IMR-90 (cell line): ENCODE measurements at regions not wholly inside any gene's neighbourhood (a gene's known extent, or its start where the extent isn't known, plus 50 kb on each side); places are given as distances from the start of the nearest gene placed in this dataset.

Source experiments
- ATAC-seq: fragments of 200-7000 bp; cut with Tn5 transposase; 2 replicates; pipeline ENCODE4 v1.9.1; 2020; ENCODE audit warnings: low read depth, mild to moderate bottlenecking, moderate library complexity
- BruUV-seq: library from RNA; stranded (reverse); fragments of 400-500 nt; replicated peaks from 2 replicates; lab custom pipeline; 2021; lab: Mats Ljungman, UMichigan
- CTCF ChIA-PET: fragments of 300-600 bp; formaldehyde crosslinking; extraction: SDS; loops from one replicate; lab custom pipeline; 2021; ENCODE audit warnings: antibody characterized with exemption; lab: Yijun Ruan, JAX
- POLR2A ChIA-PET: fragments of 300-600 bp; sonication (Branson Sonifier 250); formaldehyde crosslinking; loops from one replicate; lab custom pipeline; 2022; ENCODE audit warnings: antibody characterized with exemption; ENCODE audit not compliant: unreplicated experiment; lab: Charles Lee
- DNase-seq: peaks from one replicate; pipeline ENCODE4 v3.0.0; 2013
- H2AFZ ChIP-seq: replicated peaks from 2 replicates; pipeline ENCODE3; 2013; ENCODE audit warnings: low read length, mild to moderate bottlenecking; ENCODE audit not compliant: poor library complexity
- H2AK5ac ChIP-seq: 2 replicates; pipeline ENCODE4 v1.6.1; 2013; ENCODE audit warnings: low read depth, low read length, inconsistent platforms
- H2AK9ac ChIP-seq: replicated peaks from 2 replicates; pipeline ENCODE3; 2013; ENCODE audit warnings: mild to moderate bottlenecking, low read depth, low read length, moderate library complexity; ENCODE audit not compliant: poor library complexity
- H2BK120ac ChIP-seq: 2 replicates; pipeline ENCODE4 v1.6.1; 2013; ENCODE audit warnings: low read depth, low read length, inconsistent platforms
- H2BK15ac ChIP-seq: 3 replicates; pipeline ENCODE4 v1.6.1; 2013; ENCODE audit warnings: low read depth, low read length, inconsistent platforms
- H2BK20ac ChIP-seq: 2 replicates; pipeline ENCODE4 v1.6.1; 2013; ENCODE audit warnings: low read depth, mild to moderate bottlenecking, inconsistent platforms, low read length, moderate library complexity
- H2BK5ac ChIP-seq: 2 replicates; pipeline ENCODE4 v1.6.1; 2013; ENCODE audit warnings: mild to moderate bottlenecking, low read depth, low read length, inconsistent platforms; ENCODE audit not compliant: poor library complexity, severe bottlenecking
- H3K14ac ChIP-seq: replicated peaks from 2 replicates; pipeline ENCODE4 v1.6.1; 2013; ENCODE audit warnings: low read depth, low read length, inconsistent platforms
- H3K18ac ChIP-seq: 2 replicates; pipeline ENCODE4 v1.6.1; 2013; ENCODE audit warnings: low read depth, low read length, control low read depth
- H3K23ac ChIP-seq: 2 replicates; pipeline ENCODE4 v1.6.1; 2013; ENCODE audit warnings: low read depth, low read length, inconsistent platforms
- H3K27ac ChIP-seq: 2 replicates; pipeline ENCODE4 v1.5.1; 2013; ENCODE audit warnings: mild to moderate bottlenecking, control low read depth, low read length; ENCODE audit not compliant: insufficient read depth
- H3K27me3 ChIP-seq: 2 replicates; pipeline ENCODE4 v1.6.1; 2013; ENCODE audit warnings: low read length; ENCODE audit not compliant: control insufficient read depth, insufficient read depth
- H3K36me3 ChIP-seq: 2 replicates; pipeline ENCODE4 v1.6.1; 2013; ENCODE audit warnings: low read length, mixed read lengths; ENCODE audit not compliant: control insufficient read depth, insufficient read depth
- H3K4ac ChIP-seq: 2 replicates; pipeline ENCODE4 v1.6.1; 2013; ENCODE audit warnings: low read depth, low read length, inconsistent platforms
- H3K4me1 ChIP-seq: 2 replicates; pipeline ENCODE4 v1.6.1; 2013; ENCODE audit warnings: low read length, mixed read lengths; ENCODE audit not compliant: control insufficient read depth, insufficient read depth
- H3K4me2 ChIP-seq: 2 replicates; pipeline ENCODE4 v1.6.1; 2013; ENCODE audit warnings: low read depth, mild to moderate bottlenecking, control low read depth, low read length, moderate library complexity
- H3K4me3 ChIP-seq: 2 replicates; pipeline ENCODE4 v1.5.1; 2013; ENCODE audit warnings: low read depth, mild to moderate bottlenecking, control low read depth, low read length, moderate library complexity; ENCODE audit not compliant: insufficient read depth
- H3K56ac ChIP-seq: 2 replicates; pipeline ENCODE4 v1.6.1; 2013; ENCODE audit warnings: low read length, inconsistent platforms; ENCODE audit not compliant: insufficient read depth; ENCODE audit errors: extremely low read depth
- H3K79me1 ChIP-seq, 2 experiments: 2 replicates each; pipeline ENCODE4 v1.6.1; 2013; ENCODE audit warnings: low read length in 2 of 2, inconsistent platforms in 1 of 2, low read depth in 1 of 2
- H3K9ac ChIP-seq: 2 replicates; pipeline ENCODE4 v1.6.1; 2013; ENCODE audit warnings: low read depth, low read length, control low read depth
- H3K9me1 ChIP-seq: 2 replicates; pipeline ENCODE4 v1.6.1; 2013; ENCODE audit warnings: low read length, inconsistent platforms; ENCODE audit not compliant: insufficient read depth
- H3K9me3 ChIP-seq: 2 replicates; pipeline ENCODE4 v1.6.1; 2013; ENCODE audit warnings: low read length; ENCODE audit not compliant: control insufficient read depth, insufficient read depth
- H4K20me1 ChIP-seq: 2 replicates; pipeline ENCODE4 v1.6.1; 2013; ENCODE audit warnings: low read length, inconsistent platforms; ENCODE audit not compliant: insufficient read depth
- H4K5ac ChIP-seq: 2 replicates; pipeline ENCODE4 v1.6.1; 2013; ENCODE audit warnings: mild to moderate bottlenecking, low read depth, low read length, control low read depth
- H4K8ac ChIP-seq, 2 experiments: 2 replicates each; pipeline ENCODE4 v1.6.1; 2013; ENCODE audit warnings: low read depth in 2 of 2, low read length in 2 of 2, control low read depth in 1 of 2, inconsistent platforms in 1 of 2
- H4K91ac ChIP-seq: 2 replicates; pipeline ENCODE4 v1.6.1; 2013; ENCODE audit warnings: low read depth, low read length, inconsistent platforms; ENCODE audit not compliant: insufficient read depth
- CTCF ChIP-seq: conservative IDR thresholded peaks from 2 replicates; pipeline ENCODE4 v1.5.1; 2012; ENCODE audit warnings: mild to moderate bottlenecking, low read depth, low read length, improper control_type of control experiment
- FOS ChIP-seq: fragments of 150-350 bp; IDR thresholded peaks from 2 replicates; pipeline ENCODE4 v1.6.1; 2016; ENCODE audit warnings: low read depth, low read length
- MAFK ChIP-seq: IDR thresholded peaks from 2 replicates; pipeline ENCODE4 v1.6.1; 2012; ENCODE audit warnings: low read depth, low read length, improper control_type of control experiment
- MAZ ChIP-seq: IDR thresholded peaks from 2 replicates; pipeline ENCODE4 v1.6.1; 2012; ENCODE audit warnings: low read depth, mild to moderate bottlenecking, low read length, improper control_type of control experiment, moderate library complexity, borderline replicate concordance
- MXI1 ChIP-seq: IDR thresholded peaks from 2 replicates; pipeline ENCODE4 v1.6.1; 2012; ENCODE audit warnings: low read depth, mild to moderate bottlenecking, low read length, moderate library complexity, borderline replicate concordance
- RFX5 ChIP-seq: IDR thresholded peaks from 2 replicates; pipeline ENCODE4 v1.8.0; 2012; ENCODE audit warnings: low read depth, mild to moderate bottlenecking, low read length, moderate library complexity
- USF2 ChIP-seq: fragments of 150-350 bp; IDR thresholded peaks from 2 replicates; pipeline ENCODE4 v1.6.1; 2017; ENCODE audit warnings: mild to moderate bottlenecking, antibody characterized with exemption, low read length, low read depth
- WGBS, 2 experiments: methylation state at CpG; one replicate each; pipeline versions ENCODE4 v1.1.5 to v1.1.7; 2013; ENCODE audit warnings: missing lambda C conversion rate in 2 of 2; ENCODE audit not compliant: insufficient read length in 1 of 2; ENCODE audit errors: extremely low coverage in 2 of 2; 5-methylcytosine and 5-hydroxymethylcytosine counted together
- dilution Hi-C: fragments of 300-500 bp; cut with HindIII; formaldehyde crosslinking; loops from one replicate; pipeline ENCODE4 v1.14.3; 2018; ENCODE audit warnings: low sequenced_read_pairs; ENCODE audit not compliant: unreplicated experiment
- in situ Hi-C: fragments of 300-500 bp; cut with MboI; formaldehyde crosslinking; loops from 3 replicates; pipeline ENCODE4 v1.14.3; 2019; ENCODE audit warnings: low sequenced_read_pairs, inconsistent platforms, mixed read lengths
- intact Hi-C: fragments of 100-400 bp; cut with micrococcal nuclease; formaldehyde crosslinking; loops from 2 replicates; pipeline ENCODE4 v1.10.0; 2022

GRCh38 chr5:51201708-51202107 lies 181.5 kb upstream of the ISL1 start:
- H3K23ac ChIP-seq = no peak overlapping the region
- H4K91ac ChIP-seq = no peak overlapping the region
- ATAC-seq (no peak), DNase-seq (no peak)
- H3K9me1 ChIP-seq = no peaks in the 10 kb centered on the region
- ChIA-PET POLR2A (no interaction called here), CTCF (no interaction called here)
- no peaks in the 10 kb centered on the region for H3K79me1 ChIP-seq
- TF ChIP-seq USF2 = no peak
- no peak for TF ChIP-seq MAZ
- no peak for TF ChIP-seq CTCF
- TF ChIP-seq FOS = no peak
- TF ChIP-seq MAFK = peak; percentile 78
- no peak for TF ChIP-seq RFX5
- no peak for TF ChIP-seq MXI1
- H2BK120ac ChIP-seq = no peak overlapping the region
- H2AK5ac ChIP-seq = no peak overlapping the region
- no peaks in the 10 kb centered on the region for H3K36me3 ChIP-seq
- intact Hi-C loops = no loop called here
- H4K8ac ChIP-seq = no peak overlapping the region
- H3K4me3 ChIP-seq = no peak overlapping the region
- no peak overlapping the region for H2AFZ ChIP-seq
- H4K20me1 ChIP-seq = no peaks in the 10 kb centered on the region
- no TSS peak for BruUV-seq
- in situ Hi-C loops = no loop called here
- H3K27ac ChIP-seq = no peak overlapping the region
- no CpG with 5 or more reads among the region's 1 CpG for WGBS, 2 experiments
- no peak overlapping the region for H3K4ac ChIP-seq
- dilution Hi-C loops = no loop called here
- no peaks in the 10 kb centered on the region for H3K4me1 ChIP-seq
- peaks cover 3% of the 10 kb centered on the region; the same call in 1 of the 2 replicates for H3K9me3 ChIP-seq
- no peak overlapping the region for H3K14ac ChIP-seq
- H2BK5ac ChIP-seq = no peak overlapping the region
- no peak overlapping the region for H3K56ac ChIP-seq
- H2BK20ac ChIP-seq = no peak overlapping the region
- H4K5ac ChIP-seq = no peak overlapping the region
- no peak overlapping the region for H3K18ac ChIP-seq
- no peak overlapping the region for H2AK9ac ChIP-seq
- no peak overlapping the region for H3K4me2 ChIP-seq
- H3K9ac ChIP-seq = no peak overlapping the region
- H2BK15ac ChIP-seq = no peak overlapping the region
- no peaks in the 10 kb centered on the region for H3K27me3 ChIP-seq
